Nephron (organoid): ENCODE measurements at regions not wholly inside any gene's neighbourhood (a gene's known extent, or its start where the extent isn't known, plus 50 kb on each side); places are given as distances from the start of the nearest gene placed in this dataset.

Experiments
- H3K27ac Mint-ChIP-seq, 3 experiments: 2 replicates each; pipeline ENCODE4 v1.8.0; 2020; ENCODE audit warnings: mixed read lengths in 3 of 3, mild to moderate bottlenecking in 2 of 3, moderate library complexity in 1 of 3
- H3K27me3 Mint-ChIP-seq: 2 replicates; pipeline ENCODE4 v1.8.0; 2021; ENCODE audit warnings: low read depth, mild to moderate bottlenecking, moderate library complexity, mixed read lengths
- H3K36me3 Mint-ChIP-seq: 2 replicates; pipeline ENCODE4 v1.8.0; 2020; ENCODE audit warnings: low read depth, mixed read lengths
- H3K4me1 Mint-ChIP-seq: 2 replicates; pipeline ENCODE4 v1.8.0; 2020; ENCODE audit warnings: mixed read lengths
- H3K4me3 Mint-ChIP-seq, 3 experiments: 2 replicates each; pipeline ENCODE4 v1.8.0; 2020; ENCODE audit warnings: mild to moderate bottlenecking in 3 of 3, mixed read lengths in 3 of 3, moderate library complexity in 2 of 3
- H3K9me3 Mint-ChIP-seq: 2 replicates; pipeline ENCODE4 v1.8.0; 2020; ENCODE audit warnings: mixed read lengths
- TF ChIP-seq, protein P1 (sequence below), 3 experiments: fragments of 200-600 bp; sonication (generic); IDR thresholded peaks; one replicate each; pipeline ENCODE4 v1.5.0; 2021; ENCODE audit warnings: antibody characterized with exemption in 3 of 3; ENCODE audit not compliant: unreplicated experiment in 3 of 3

GRCh38 chr9:100784755-100785154 is 206.9 kb downstream of the CAVIN4 start:
- Mint-ChIP-seq H3K4me3 (no peak overlapping the region), H3K9me3 (peaks cover 4% of the 10 kb centered on the region), H3K36me3 (no peaks in the 10 kb centered on the region), H3K27me3 (no peaks in the 10 kb centered on the region), H3K27ac (no peak overlapping the region), H3K4me1 (no peaks in the 10 kb centered on the region)
- TF ChIP-seq, protein P1, sequence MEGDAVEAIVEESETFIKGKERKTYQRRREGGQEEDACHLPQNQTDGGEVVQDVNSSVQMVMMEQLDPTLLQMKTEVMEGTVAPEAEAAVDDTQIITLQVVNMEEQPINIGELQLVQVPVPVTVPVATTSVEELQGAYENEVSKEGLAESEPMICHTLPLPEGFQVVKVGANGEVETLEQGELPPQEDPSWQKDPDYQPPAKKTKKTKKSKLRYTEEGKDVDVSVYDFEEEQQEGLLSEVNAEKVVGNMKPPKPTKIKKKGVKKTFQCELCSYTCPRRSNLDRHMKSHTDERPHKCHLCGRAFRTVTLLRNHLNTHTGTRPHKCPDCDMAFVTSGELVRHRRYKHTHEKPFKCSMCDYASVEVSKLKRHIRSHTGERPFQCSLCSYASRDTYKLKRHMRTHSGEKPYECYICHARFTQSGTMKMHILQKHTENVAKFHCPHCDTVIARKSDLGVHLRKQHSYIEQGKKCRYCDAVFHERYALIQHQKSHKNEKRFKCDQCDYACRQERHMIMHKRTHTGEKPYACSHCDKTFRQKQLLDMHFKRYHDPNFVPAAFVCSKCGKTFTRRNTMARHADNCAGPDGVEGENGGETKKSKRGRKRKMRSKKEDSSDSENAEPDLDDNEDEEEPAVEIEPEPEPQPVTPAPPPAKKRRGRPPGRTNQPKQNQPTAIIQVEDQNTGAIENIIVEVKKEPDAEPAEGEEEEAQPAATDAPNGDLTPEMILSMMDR (IDR thresholded peaks at IDR 0.05; ENCODE audit: unreplicated experiment in 3 of 3): no peak

DNA sequence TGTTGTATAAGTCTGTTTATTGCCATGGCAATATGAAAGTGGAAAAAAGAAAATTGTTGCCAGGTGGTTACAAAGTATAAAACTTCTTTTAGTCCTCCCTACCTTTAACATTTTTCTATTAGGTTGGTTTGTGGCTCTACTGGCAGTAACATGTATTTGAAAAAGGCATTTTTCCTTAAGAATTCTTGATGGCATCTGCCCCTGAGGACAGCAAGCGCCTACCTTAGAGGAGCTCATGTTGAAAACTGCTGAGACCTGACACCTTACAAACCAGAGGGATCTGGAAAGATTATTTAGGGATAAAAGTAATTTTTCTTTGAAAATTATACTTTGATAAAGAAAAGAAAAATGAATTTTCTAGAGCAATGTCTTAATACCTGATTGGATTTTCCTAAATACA is 208.1 kb downstream of the CAVIN4 start:
- H3K27ac Mint-ChIP-seq: no peak overlapping the region
- TF ChIP-seq, protein P1 (IDR thresholded peaks at IDR 0.05; ENCODE audit: unreplicated experiment in 3 of 3): no peak
- no peaks in the 10 kb centered on the region for H3K36me3 Mint-ChIP-seq
- no peaks in the 10 kb centered on the region for H3K4me1 Mint-ChIP-seq
- no peaks in the 10 kb centered on the region for H3K27me3 Mint-ChIP-seq
- no peak overlapping the region for H3K4me3 Mint-ChIP-seq
- peaks cover 4% of the 10 kb centered on the region for H3K9me3 Mint-ChIP-seq

DNA sequence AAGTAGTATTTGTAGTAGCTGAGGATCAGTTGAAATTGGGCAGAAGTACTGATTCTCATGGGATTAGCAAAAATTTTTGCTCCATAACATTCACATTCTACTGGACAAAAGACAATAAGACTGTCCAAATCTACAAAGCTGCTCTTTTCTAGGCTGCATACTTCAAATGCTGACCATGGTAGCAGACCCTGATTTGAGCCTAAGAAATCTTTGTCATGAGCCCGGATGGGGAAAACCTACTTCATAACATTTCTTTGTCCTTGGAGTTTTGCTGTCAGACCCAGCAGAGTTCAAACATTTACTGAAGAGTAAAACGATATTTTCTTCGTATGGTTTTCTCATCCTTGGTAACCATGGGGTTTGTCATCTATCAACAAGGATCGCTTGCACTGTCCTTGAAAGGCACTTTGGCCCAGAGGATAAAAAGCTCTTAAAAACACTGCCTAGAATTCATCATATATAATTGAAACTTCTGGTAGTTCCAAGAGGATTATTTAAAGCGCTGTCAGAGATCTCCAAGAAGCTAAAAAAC is 216.9 kb downstream of the CAVIN4 start:
- no peak overlapping the region for H3K4me3 Mint-ChIP-seq
- no peaks in the 10 kb centered on the region for H3K36me3 Mint-ChIP-seq
- H3K27me3 Mint-ChIP-seq: no peaks in the 10 kb centered on the region
- H3K27ac Mint-ChIP-seq: no peak overlapping the region
- no peaks in the 10 kb centered on the region for H3K4me1 Mint-ChIP-seq
- TF ChIP-seq, protein P1 (IDR thresholded peaks at IDR 0.05; ENCODE audit: unreplicated experiment in 3 of 3): no peak
- no peaks in the 10 kb centered on the region for H3K9me3 Mint-ChIP-seq

GRCh38 chr9:100803956-100804355 is 224.6 kb upstream of the PLPPR1 start:
- no peaks in the 10 kb centered on the region for H3K36me3 Mint-ChIP-seq
- H3K4me3 Mint-ChIP-seq: no peak overlapping the region
- no peak overlapping the region for H3K27ac Mint-ChIP-seq
- TF ChIP-seq, protein P1 (IDR thresholded peaks at IDR 0.05; ENCODE audit: unreplicated experiment in 3 of 3): no peak
- peaks cover 3% of the 10 kb centered on the region for H3K9me3 Mint-ChIP-seq
- no peaks in the 10 kb centered on the region for H3K4me1 Mint-ChIP-seq
- peaks cover 4% of the 10 kb centered on the region for H3K27me3 Mint-ChIP-seq

DNA sequence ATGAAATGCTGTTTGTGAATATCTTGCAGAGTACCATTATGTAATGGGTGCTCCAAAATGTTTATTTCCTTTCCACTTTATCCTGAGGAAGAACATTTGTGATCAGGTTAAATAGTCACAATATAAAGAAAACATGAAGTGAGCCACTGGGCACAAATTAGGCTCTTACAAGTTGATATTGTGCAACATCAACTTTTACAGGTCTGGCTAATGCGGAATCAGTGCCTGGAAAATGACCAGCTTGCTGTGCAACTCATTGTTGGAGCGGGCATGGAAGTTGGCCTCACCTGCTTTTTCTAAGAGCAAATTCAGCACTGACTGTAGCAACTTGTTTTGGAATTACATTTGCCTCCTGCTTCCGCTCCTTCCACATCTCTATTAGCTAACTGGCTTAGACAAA is 216.9 kb upstream of the PLPPR1 start:
- Mint-ChIP-seq H3K27me3 (no peaks in the 10 kb centered on the region), H3K4me1 (no peaks in the 10 kb centered on the region), H3K9me3 (peaks cover 7% of the 10 kb centered on the region), H3K27ac (no peak overlapping the region), H3K36me3 (no peaks in the 10 kb centered on the region), H3K4me3 (no peak overlapping the region)
- TF ChIP-seq, protein P1 (IDR thresholded peaks at IDR 0.05; ENCODE audit: unreplicated experiment in 3 of 3): no peak

DNA sequence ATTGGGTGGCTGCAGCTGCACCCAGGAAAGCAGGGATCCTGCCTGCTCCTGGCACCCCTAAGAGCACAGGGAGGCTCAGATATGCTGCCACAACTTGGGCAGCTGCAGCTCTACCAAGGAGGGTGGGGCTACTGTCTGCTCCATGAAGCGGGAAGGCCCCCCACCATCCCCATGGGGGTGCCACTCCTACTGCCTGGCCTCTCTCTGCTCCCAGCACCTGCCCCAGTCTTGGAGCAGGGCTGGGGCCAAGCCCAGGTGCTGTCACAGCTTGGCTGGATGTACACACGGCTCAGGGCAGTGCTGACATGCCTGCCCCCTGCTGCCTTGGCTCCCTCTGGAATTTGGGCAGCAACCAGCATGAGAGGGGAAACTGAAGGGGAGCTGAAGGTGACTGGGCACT is 214.7 kb upstream of the PLPPR1 start:
- TF ChIP-seq, protein P1 (IDR thresholded peaks at IDR 0.05; ENCODE audit: unreplicated experiment in 3 of 3): no peak
- Mint-ChIP-seq H3K27ac (no peak overlapping the region), H3K27me3 (no peaks in the 10 kb centered on the region), H3K4me1 (no peaks in the 10 kb centered on the region), H3K4me3 (no peak overlapping the region), H3K36me3 (no peaks in the 10 kb centered on the region), H3K9me3 (peaks cover 7% of the 10 kb centered on the region)
